ENCODE measurements at regions not wholly inside any gene's neighbourhood (a gene's known extent, or its start where the extent isn't known, plus 50 kb on each side); places are given as distances from the start of the nearest gene placed in this dataset.

DNA sequence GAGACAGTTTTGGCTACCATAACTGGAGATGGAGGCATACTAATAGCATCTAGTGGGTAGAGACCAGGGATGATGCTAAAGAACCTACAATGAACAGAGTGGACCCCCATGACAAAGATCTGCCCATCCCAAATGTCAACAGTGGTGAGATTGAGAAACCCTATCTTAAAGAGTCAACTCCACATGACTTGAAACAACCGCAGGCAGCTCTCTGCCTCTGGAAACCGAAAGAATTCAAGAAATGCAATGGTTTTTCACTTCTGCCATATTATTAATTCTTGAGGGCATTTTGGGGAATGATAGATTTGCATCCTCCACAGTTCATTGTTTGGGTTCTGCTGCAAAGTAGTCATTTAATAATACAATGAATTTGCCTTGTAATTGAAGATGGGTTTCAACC lies 463.4 kb downstream of the MAFB start:
- H3K9me3 ChIP-seq (ENCODE audit: low read length) = no peaks in the 10 kb centered on the region

DNA sequence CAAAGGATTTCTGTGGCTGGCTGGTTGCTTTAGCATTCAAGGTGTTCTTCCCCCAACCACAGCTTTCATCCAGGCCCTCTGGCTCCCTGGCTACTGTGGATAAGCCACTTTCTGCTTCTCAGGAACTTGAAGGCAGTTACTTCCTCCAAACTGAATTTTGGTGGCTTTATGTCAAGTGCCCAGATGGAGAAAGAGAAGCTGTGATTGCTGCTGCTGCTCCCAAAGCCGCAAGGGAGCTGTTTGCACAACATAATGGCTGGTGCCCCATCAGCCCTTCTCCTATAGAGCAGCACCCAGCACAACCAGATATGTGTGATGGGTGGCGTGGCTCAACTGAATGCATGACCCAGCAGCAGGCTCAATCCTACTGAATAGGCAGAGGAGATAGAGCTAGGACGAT lies 465.2 kb downstream of the MAFB start:
- Histone ChIP-seq H4K20me1 (ENCODE audit: insufficient read depth, low read length) (no peaks in the 10 kb centered on the region), H3K27me3 (ENCODE audit: insufficient read depth, low read length) (no peaks in the 10 kb centered on the region), H2AFZ (ENCODE audit: low read length) (no peak overlapping the region), H3K27ac (ENCODE audit: low read depth, low read length, poor library complexity, severe bottlenecking) (no peak overlapping the region), H3K79me2 (ENCODE audit: insufficient read depth, low read length) (no peaks in the 10 kb centered on the region), H3K4me1 (ENCODE audit: insufficient read depth, low read length, severe bottlenecking) (no peaks in the 10 kb centered on the region), H3K9me3 (ENCODE audit: low read length) (no peaks in the 10 kb centered on the region), H3K9me2 (ENCODE audit: low read depth, low read length) (no peaks in the 10 kb centered on the region), H3K4me3 (ENCODE audit: low read depth, low read length, poor library complexity, severe bottlenecking) (no peak overlapping the region), H3F3A (ENCODE audit: insufficient read depth, low read length) (no peaks in the 10 kb centered on the region), H3K4me2 (ENCODE audit: low read length) (no peak overlapping the region), H3K36me3 (ENCODE audit: insufficient read depth, low read length) (no peaks in the 10 kb centered on the region), H3K9ac (ENCODE audit: low read length) (no peak overlapping the region)
- no peak for TF ChIP-seq EZH2 (IDR thresholded peaks at IDR 0.05; ENCODE audit: borderline replicate concordance, low read length)
- TF ChIP-seq, protein P1, sequence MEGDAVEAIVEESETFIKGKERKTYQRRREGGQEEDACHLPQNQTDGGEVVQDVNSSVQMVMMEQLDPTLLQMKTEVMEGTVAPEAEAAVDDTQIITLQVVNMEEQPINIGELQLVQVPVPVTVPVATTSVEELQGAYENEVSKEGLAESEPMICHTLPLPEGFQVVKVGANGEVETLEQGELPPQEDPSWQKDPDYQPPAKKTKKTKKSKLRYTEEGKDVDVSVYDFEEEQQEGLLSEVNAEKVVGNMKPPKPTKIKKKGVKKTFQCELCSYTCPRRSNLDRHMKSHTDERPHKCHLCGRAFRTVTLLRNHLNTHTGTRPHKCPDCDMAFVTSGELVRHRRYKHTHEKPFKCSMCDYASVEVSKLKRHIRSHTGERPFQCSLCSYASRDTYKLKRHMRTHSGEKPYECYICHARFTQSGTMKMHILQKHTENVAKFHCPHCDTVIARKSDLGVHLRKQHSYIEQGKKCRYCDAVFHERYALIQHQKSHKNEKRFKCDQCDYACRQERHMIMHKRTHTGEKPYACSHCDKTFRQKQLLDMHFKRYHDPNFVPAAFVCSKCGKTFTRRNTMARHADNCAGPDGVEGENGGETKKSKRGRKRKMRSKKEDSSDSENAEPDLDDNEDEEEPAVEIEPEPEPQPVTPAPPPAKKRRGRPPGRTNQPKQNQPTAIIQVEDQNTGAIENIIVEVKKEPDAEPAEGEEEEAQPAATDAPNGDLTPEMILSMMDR (IDR thresholded peaks at IDR 0.05; ENCODE audit: low read length) = no peak

More for the DNA sequence above, 463.4 kb downstream of the MAFB start:
- H3K4me1 ChIP-seq (ENCODE audit: insufficient read depth, low read length, severe bottlenecking) = no peaks in the 10 kb centered on the region
- no peaks in the 10 kb centered on the region for H3K36me3 ChIP-seq (ENCODE audit: insufficient read depth, low read length)
- no peaks in the 10 kb centered on the region for H4K20me1 ChIP-seq (ENCODE audit: insufficient read depth, low read length)
- H3F3A ChIP-seq (ENCODE audit: insufficient read depth, low read length) = no peaks in the 10 kb centered on the region
- H3K9ac ChIP-seq (ENCODE audit: low read length) = no peak overlapping the region
- H3K79me2 ChIP-seq (ENCODE audit: insufficient read depth, low read length) = no peaks in the 10 kb centered on the region
- H2AFZ ChIP-seq (ENCODE audit: low read length) = no peak overlapping the region
- no peaks in the 10 kb centered on the region for H3K27me3 ChIP-seq (ENCODE audit: insufficient read depth, low read length)
- no peak for TF ChIP-seq EZH2 (IDR thresholded peaks at IDR 0.05; ENCODE audit: borderline replicate concordance, low read length)
- TF ChIP-seq, protein P1 (IDR thresholded peaks at IDR 0.05; ENCODE audit: low read length) = no peak
- H3K4me3 ChIP-seq (ENCODE audit: low read depth, low read length, poor library complexity, severe bottlenecking) = no peak overlapping the region
- H3K27ac ChIP-seq (ENCODE audit: low read depth, low read length, poor library complexity, severe bottlenecking) = no peak overlapping the region
- no peaks in the 10 kb centered on the region for H3K9me2 ChIP-seq (ENCODE audit: low read depth, low read length)
- no peak overlapping the region for H3K4me2 ChIP-seq (ENCODE audit: low read length)

DNA sequence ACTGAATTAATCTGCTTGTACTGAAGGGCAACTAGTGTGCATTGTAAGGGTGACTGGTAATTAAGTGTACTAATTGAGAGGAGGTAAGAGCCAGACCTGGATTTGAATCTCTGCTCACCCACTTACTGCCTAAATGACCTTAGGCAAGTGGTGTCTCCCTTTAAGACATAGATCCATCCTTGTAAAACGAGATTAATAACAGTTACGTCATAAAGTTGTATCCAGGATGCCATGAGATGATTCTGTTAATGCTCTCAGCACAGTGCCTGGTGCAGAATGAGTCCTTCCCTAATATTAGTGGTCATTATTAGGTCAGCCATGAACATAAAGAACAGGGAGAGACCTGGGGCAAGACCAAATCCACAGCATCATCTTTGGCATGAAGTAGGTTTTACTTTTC lies 470.1 kb downstream of the MAFB start:
- Histone ChIP-seq H3K4me1 (ENCODE audit: insufficient read depth, low read length, severe bottlenecking) (no peaks in the 10 kb centered on the region), H3K9ac (ENCODE audit: low read length) (no peak overlapping the region), H4K20me1 (ENCODE audit: insufficient read depth, low read length) (no peaks in the 10 kb centered on the region), H2AFZ (ENCODE audit: low read length) (no peak overlapping the region), H3K27me3 (ENCODE audit: insufficient read depth, low read length) (no peaks in the 10 kb centered on the region), H3K9me3 (ENCODE audit: low read length) (no peaks in the 10 kb centered on the region), H3K27ac (ENCODE audit: low read depth, low read length, poor library complexity, severe bottlenecking) (no peak overlapping the region), H3K79me2 (ENCODE audit: insufficient read depth, low read length) (no peaks in the 10 kb centered on the region), H3K36me3 (ENCODE audit: insufficient read depth, low read length) (no peaks in the 10 kb centered on the region), H3K9me2 (ENCODE audit: low read depth, low read length) (no peaks in the 10 kb centered on the region), H3K4me3 (ENCODE audit: low read depth, low read length, poor library complexity, severe bottlenecking) (no peak overlapping the region), H3F3A (ENCODE audit: insufficient read depth, low read length) (no peaks in the 10 kb centered on the region), H3K4me2 (ENCODE audit: low read length) (no peak overlapping the region)
- TF ChIP-seq, protein P1 (IDR thresholded peaks at IDR 0.05; ENCODE audit: low read length) = no peak
- no peak for TF ChIP-seq EZH2 (IDR thresholded peaks at IDR 0.05; ENCODE audit: borderline replicate concordance, low read length)
